GM19240 (cell line): ENCODE measurements at regions not wholly inside any gene's neighbourhood (a gene's known extent, or its start where the extent isn't known, plus 50 kb on each side); places are given as distances from the start of the nearest gene placed in this dataset.

Experiments
- DNase-seq: peaks from one replicate; pipeline ENCODE4 v3.0.0; 2011; ENCODE audit warnings: low spot score; ENCODE audit not compliant: insufficient read length

GRCh38 chr22:48881326-48881980, 946.2 kb downstream of the BRD1 start:
- DNase-seq, result no peak

GRCh38 chr22:48880749-48881148, 946.9 kb downstream of the BRD1 start:
- DNase-seq, result no peak

- DNase-seq, result no peak
These were observed 950.7 kb downstream of the BRD1 start for GRCh38 chr22:48876951-48877350.

- DNase-seq, result no peak
These were observed 952.7 kb downstream of the BRD1 start for GRCh38 chr22:48874956-48875355.

GRCh38 chr22:48873191-48873520, 954.5 kb downstream of the BRD1 start:
- DNase-seq, result no peak

- no peak for DNase-seq
These were observed 955.1 kb downstream of the BRD1 start for GRCh38 chr22:48872271-48873190.

- no peak for DNase-seq
These were observed 956.4 kb downstream of the BRD1 start for GRCh38 chr22:48871176-48871840.

- no peak for DNase-seq
These were observed 957.2 kb downstream of the BRD1 start for GRCh38 chr22:48870436-48870835.

- no peak for DNase-seq
These were observed 957.9 kb downstream of the BRD1 start for GRCh38 chr22:48869788-48870187.

- no peak for DNase-seq
These were observed 958.5 kb downstream of the BRD1 start for GRCh38 chr22:48869161-48869560.

- DNase-seq, result no peak
These were observed 959.1 kb downstream of the BRD1 start for GRCh38 chr22:48868554-48868953.

- no peak for DNase-seq
These were observed 959.8 kb downstream of the BRD1 start for GRCh38 chr22:48867891-48868290.

- no peak for DNase-seq
These were observed 960.6 kb downstream of the BRD1 start for GRCh38 chr22:48866906-48867681.

- no peak for DNase-seq
These were observed 962.9 kb downstream of the BRD1 start for GRCh38 chr22:48864748-48865147.

- no peak for DNase-seq
These were observed 963.6 kb downstream of the BRD1 start for GRCh38 chr22:48863965-48864528.

GRCh38 chr22:48860557-48860956, 967.1 kb downstream of the BRD1 start:
- DNase-seq, result no peak

- no peak for DNase-seq
These were observed 968.8 kb downstream of the BRD1 start for GRCh38 chr22:48858856-48859255.

- no peak for DNase-seq
These were observed 969.6 kb downstream of the BRD1 start for GRCh38 chr22:48858121-48858520.

GRCh38 chr22:48857202-48857805, 970.4 kb downstream of the BRD1 start:
- DNase-seq, result no peak

GRCh38 chr22:48856308-48856615, 971.4 kb downstream of the BRD1 start:
- DNase-seq, result no peak
